ENCODE measurements at regions not wholly inside any gene's neighbourhood (a gene's known extent, or its start where the extent isn't known, plus 50 kb on each side); places are given as distances from the start of the nearest gene placed in this dataset.
"Not testable (repeated sequence)": the region's sequence is repeated elsewhere in the genome, so short reads cannot be mapped to it uniquely, and the experiment has no call there.

- FAIRE-seq (no peak), DNase-seq (ENCODE audit: insufficient read length, low spot score) (no peak)
Observed at GRCh38 chr2:16104949-16105668, 164.8 kb downstream of the MYCN start.

- no peak for DNase-seq (ENCODE audit: insufficient read length, low spot score)
- FAIRE-seq = no peak
Observed at GRCh38 chr2:16104315-16104948, 164.1 kb downstream of the MYCN start.

GRCh38 chr2:16103614-16104314 lies 163.4 kb downstream of the MYCN start:
- FAIRE-seq = no peak
- no peak for DNase-seq (ENCODE audit: insufficient read length, low spot score)

- FAIRE-seq (no peak), DNase-seq (ENCODE audit: insufficient read length, low spot score) (no peak)
Observed at GRCh38 chr2:16102976-16103380, 162.6 kb downstream of the MYCN start.

GRCh38 chr2:16102358-16102975 lies 162.1 kb downstream of the MYCN start:
- no peak for DNase-seq (ENCODE audit: insufficient read length, low spot score)
- no peak for FAIRE-seq

- DNase-seq (ENCODE audit: insufficient read length, low spot score) (no peak), FAIRE-seq (no peak)
Observed at GRCh38 chr2:16101196-16101595, 160.8 kb downstream of the MYCN start.

GRCh38 chr2:16100006-16100405 lies 159.7 kb downstream of the MYCN start:
- no peak for DNase-seq (ENCODE audit: insufficient read length, low spot score)
- no peak for FAIRE-seq

GRCh38 chr2:16099326-16099725 lies 159.0 kb downstream of the MYCN start:
- DNase-seq (ENCODE audit: insufficient read length, low spot score) (no peak), FAIRE-seq (no peak)

- no peak for DNase-seq (ENCODE audit: insufficient read length, low spot score)
- no peak for FAIRE-seq
Observed at GRCh38 chr2:16096962-16097361, 156.6 kb downstream of the MYCN start.

GRCh38 chr2:16095483-16095882 lies 155.1 kb downstream of the MYCN start:
- not testable (repeated sequence) for DNase-seq (ENCODE audit: insufficient read length, low spot score); FAIRE-seq

- DNase-seq (ENCODE audit: insufficient read length, low spot score) (no peak), FAIRE-seq (no peak)
Observed at GRCh38 chr2:16094811-16095210, 154.5 kb downstream of the MYCN start.

GRCh38 chr2:16093639-16094529 lies 153.5 kb downstream of the MYCN start:
- FAIRE-seq (no peak), DNase-seq (ENCODE audit: insufficient read length, low spot score) (no peak)

GRCh38 chr2:16092861-16093638 lies 152.7 kb downstream of the MYCN start:
- FAIRE-seq = no peak
- no peak for DNase-seq (ENCODE audit: insufficient read length, low spot score)

GRCh38 chr2:16091576-16092282 lies 151.4 kb downstream of the MYCN start:
- no peak for DNase-seq (ENCODE audit: insufficient read length, low spot score)
- no peak for FAIRE-seq

GRCh38 chr2:16090650-16091575 lies 150.6 kb downstream of the MYCN start:
- DNase-seq (ENCODE audit: insufficient read length, low spot score) (no peak), FAIRE-seq (no peak)

GRCh38 chr2:16089491-16089890 lies 149.1 kb downstream of the MYCN start:
- not testable (repeated sequence) for FAIRE-seq; DNase-seq (ENCODE audit: insufficient read length, low spot score)

- DNase-seq (ENCODE audit: insufficient read length, low spot score) (no peak), FAIRE-seq (no peak)
Observed at GRCh38 chr2:16088802-16089112, 148.4 kb downstream of the MYCN start.

Measured in HTR-8/SVneo (cell line).